ENCODE measurements at regions not wholly inside any gene's neighbourhood (a gene's known extent, or its start where the extent isn't known, plus 50 kb on each side); places are given as distances from the start of the nearest gene placed in this dataset.

DNA sequence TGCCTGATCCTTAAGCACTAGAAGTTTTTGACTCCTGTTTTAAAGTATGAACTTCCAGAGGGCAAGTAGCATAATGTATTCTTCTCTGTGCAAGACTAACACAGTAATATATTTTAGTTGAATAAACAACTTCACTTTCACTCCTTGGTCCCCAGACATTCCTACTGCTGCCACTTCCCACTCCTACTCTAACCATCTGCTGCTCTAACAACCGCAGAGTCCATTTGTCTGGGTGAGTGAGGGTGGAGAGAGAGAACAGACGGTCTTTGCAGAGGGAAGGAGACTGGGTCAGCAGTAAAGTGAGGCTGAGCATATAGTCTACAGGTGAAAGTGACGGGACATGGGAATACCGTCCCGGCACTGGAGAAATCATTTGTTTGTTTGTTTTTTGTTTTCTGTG, 301.0 kb upstream of the SLCO3A1 start:
- TF ChIP-seq, protein P1, sequence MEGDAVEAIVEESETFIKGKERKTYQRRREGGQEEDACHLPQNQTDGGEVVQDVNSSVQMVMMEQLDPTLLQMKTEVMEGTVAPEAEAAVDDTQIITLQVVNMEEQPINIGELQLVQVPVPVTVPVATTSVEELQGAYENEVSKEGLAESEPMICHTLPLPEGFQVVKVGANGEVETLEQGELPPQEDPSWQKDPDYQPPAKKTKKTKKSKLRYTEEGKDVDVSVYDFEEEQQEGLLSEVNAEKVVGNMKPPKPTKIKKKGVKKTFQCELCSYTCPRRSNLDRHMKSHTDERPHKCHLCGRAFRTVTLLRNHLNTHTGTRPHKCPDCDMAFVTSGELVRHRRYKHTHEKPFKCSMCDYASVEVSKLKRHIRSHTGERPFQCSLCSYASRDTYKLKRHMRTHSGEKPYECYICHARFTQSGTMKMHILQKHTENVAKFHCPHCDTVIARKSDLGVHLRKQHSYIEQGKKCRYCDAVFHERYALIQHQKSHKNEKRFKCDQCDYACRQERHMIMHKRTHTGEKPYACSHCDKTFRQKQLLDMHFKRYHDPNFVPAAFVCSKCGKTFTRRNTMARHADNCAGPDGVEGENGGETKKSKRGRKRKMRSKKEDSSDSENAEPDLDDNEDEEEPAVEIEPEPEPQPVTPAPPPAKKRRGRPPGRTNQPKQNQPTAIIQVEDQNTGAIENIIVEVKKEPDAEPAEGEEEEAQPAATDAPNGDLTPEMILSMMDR (IDR thresholded peaks at IDR 0.05 in 4 of 5, conservative IDR thresholded peaks at IDR 0.05 in 1 of 5), result no peak
- TF ChIP-seq POLR2A (IDR thresholded peaks at IDR 0.05), result no peak
- ATAC-seq, result no peak
- in situ Hi-C loops (cut with MboI; ENCODE audit: low sequenced_read_pairs in 4 of 4), result no loop called here

DNA sequence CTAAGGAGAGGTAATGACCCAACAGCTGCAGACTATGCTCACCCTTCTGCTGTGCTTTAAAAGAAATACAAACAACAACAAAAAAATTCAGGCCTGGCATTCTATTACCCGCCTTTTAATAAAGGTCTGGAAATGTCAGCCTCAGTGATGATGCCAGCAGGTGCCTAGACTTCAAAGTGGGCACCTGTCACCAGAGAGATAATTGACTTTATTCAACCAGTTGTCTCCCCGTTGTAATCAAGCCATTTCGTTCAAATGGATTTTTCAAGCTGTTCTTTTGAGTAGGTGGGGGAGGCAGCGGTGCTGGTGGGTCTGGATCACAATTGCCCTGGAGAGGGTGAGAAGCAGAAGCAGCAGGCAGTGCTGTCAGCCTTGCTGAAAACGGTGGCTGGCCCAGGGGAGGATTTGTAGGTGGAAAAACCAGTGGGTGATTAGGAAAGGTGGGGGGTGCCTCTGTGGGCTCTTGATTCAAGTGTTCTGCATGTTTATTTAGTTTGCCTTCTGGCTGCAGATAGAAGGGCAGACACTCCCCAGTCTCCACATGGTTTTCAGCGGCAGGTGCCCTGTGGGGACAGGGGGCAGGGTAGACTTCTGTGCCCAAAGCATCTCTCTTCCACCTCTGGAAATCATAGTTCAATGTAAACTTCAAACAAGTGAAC, 300.2 kb upstream of the SLCO3A1 start:
- Histone ChIP-seq H3K9me3 (no peaks in the 10 kb centered on the region), H3K36me3 (no peaks in the 10 kb centered on the region), H3K27me3 (no peaks in the 10 kb centered on the region), H3K4me3 (no peak overlapping the region), H3K27ac (no peak overlapping the region), H3K4me1 (peaks cover 0 to 6% of the 10 kb centered on the region in 2 donors)
- TF ChIP-seq, protein P1 (IDR thresholded peaks at IDR 0.05 in 4 of 5, conservative IDR thresholded peaks at IDR 0.05 in 1 of 5), result no peak
- TF ChIP-seq POLR2A (IDR thresholded peaks at IDR 0.05), result no peak
- intact Hi-C loops (cut with DNase I; ENCODE audit: low total_unique reads) (no loop called here), in situ Hi-C loops (cut with MboI; ENCODE audit: low sequenced_read_pairs in 4 of 4) (no loop called here)
- ATAC-seq, result no peak
- DNase-seq, result no peak

More for the DNA sequence above, 301.0 kb upstream of the SLCO3A1 start:
- peaks cover 0 to 8% of the 10 kb centered on the region in 2 donors for H3K4me1 ChIP-seq
- intact Hi-C loops (cut with DNase I; ENCODE audit: low total_unique reads), result no loop called here
- H3K27me3 ChIP-seq, result no peaks in the 10 kb centered on the region
- no peak for DNase-seq
- no peaks in the 10 kb centered on the region for H3K9me3 ChIP-seq
- no peak overlapping the region for H3K27ac ChIP-seq
- H3K4me3 ChIP-seq, result no peak overlapping the region
- H3K36me3 ChIP-seq, result no peaks in the 10 kb centered on the region

DNA sequence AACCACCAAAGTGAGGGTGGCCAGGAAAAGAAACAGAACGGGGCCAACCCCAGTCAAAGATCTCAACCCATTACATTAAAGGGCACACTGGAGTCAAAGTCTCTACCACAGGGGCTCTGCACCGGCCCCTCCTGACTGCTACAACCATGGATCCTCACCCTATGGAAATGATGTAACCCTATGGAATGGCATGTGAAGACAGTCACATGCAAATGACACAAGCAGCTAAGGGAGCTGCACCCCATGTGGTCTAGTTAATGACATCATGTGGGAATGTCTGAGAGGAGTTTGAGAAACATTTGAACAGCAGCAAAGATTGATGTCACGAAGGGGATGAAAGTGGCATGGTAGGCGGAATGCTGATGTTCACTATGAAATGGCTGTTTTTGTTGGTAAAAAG, 298.2 kb upstream of the SLCO3A1 start:
- intact Hi-C loops (cut with DNase I; ENCODE audit: low total_unique reads), result no loop called here
- H3K27me3 ChIP-seq, result no peaks in the 10 kb centered on the region
- ATAC-seq, result no peak

DNA sequence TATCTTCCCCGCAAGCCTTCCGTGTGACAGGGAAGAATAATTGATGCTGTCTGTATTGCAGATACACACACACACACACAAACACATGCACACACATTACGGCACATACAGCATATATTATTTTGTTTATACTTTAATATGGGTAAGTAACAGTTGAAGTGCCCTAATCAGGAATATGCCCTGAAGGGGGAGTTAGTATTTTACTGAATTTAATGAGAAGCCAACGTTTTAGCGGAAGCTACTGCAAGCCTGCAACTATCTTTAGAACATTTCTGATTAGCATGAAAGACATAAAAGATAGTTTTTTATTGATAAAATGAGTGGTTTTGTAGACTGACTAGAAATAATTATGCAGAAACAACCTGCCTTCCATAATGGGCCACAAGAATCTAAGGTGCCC, 296.6 kb upstream of the SLCO3A1 start:
- Histone ChIP-seq H3K9me3 (no peaks in the 10 kb centered on the region), H3K27me3 (no peaks in the 10 kb centered on the region), H3K4me1 (peaks cover 0 to 10% of the 10 kb centered on the region in 2 donors), H3K36me3 (no peaks in the 10 kb centered on the region), H3K27ac (no peak overlapping the region), H3K4me3 (no peak overlapping the region)
- in situ Hi-C loops (cut with MboI; ENCODE audit: low sequenced_read_pairs in 4 of 4), result no loop called here
- DNase-seq (no peak), ATAC-seq (no peak)
- intact Hi-C loops (cut with DNase I; ENCODE audit: low total_unique reads), result no loop called here
- no peak for TF ChIP-seq POLR2A (IDR thresholded peaks at IDR 0.05)
- TF ChIP-seq, protein P1 (IDR thresholded peaks at IDR 0.05 in 4 of 5, conservative IDR thresholded peaks at IDR 0.05 in 1 of 5), result no peak

More for the DNA sequence above, 298.2 kb upstream of the SLCO3A1 start:
- DNase-seq, result no peak
- no peaks in the 10 kb centered on the region for H3K4me1 ChIP-seq
- in situ Hi-C loops (cut with MboI; ENCODE audit: low sequenced_read_pairs in 4 of 4), result no loop called here
- no peak overlapping the region for H3K4me3 ChIP-seq
- TF ChIP-seq, protein P1 (IDR thresholded peaks at IDR 0.05 in 4 of 5, conservative IDR thresholded peaks at IDR 0.05 in 1 of 5), result no peak
- TF ChIP-seq POLR2A (IDR thresholded peaks at IDR 0.05), result no peak
- H3K9me3 ChIP-seq, result no peaks in the 10 kb centered on the region
- no peaks in the 10 kb centered on the region for H3K36me3 ChIP-seq
- no peak overlapping the region for H3K27ac ChIP-seq

DNA sequence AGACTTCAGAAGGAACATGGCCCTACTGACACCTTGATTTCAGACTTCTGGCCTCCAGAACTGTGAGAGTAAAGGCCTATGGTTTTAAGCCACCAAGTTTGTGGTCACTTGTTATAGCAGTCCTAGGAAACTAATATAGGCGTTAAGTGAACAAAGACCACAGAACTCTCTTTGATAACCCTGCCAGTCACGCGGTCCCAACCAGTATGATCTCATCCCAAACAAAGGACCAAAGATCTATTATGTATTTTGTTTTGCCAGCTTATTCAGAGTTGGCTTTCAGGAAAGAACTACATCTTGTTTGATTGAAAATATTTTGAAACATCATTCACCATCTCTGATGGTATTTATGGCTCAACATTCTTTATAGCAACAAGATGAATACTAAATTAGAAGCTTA, 294.4 kb upstream of the SLCO3A1 start:
- intact Hi-C loops (cut with DNase I; ENCODE audit: low total_unique reads) (no loop called here), in situ Hi-C loops (cut with MboI; ENCODE audit: low sequenced_read_pairs in 4 of 4) (no loop called here)
- Histone ChIP-seq H3K4me3 (no peak overlapping the region), H3K27ac (no peak overlapping the region), H3K9me3 (no peaks in the 10 kb centered on the region), H3K36me3 (no peaks in the 10 kb centered on the region), H3K4me1 (peaks cover 0 to 15% of the 10 kb centered on the region in 2 donors), H3K27me3 (no peaks in the 10 kb centered on the region)
- ATAC-seq (no peak), DNase-seq (no peak)
- TF ChIP-seq, protein P1 (IDR thresholded peaks at IDR 0.05 in 4 of 5, conservative IDR thresholded peaks at IDR 0.05 in 1 of 5), result no peak
- TF ChIP-seq POLR2A (IDR thresholded peaks at IDR 0.05), result no peak

All from gastrocnemius medialis (tissue), 4 donors.